GM12872 (cell line): ENCODE measurements at regions not wholly inside any gene's neighbourhood (a gene's known extent, or its start where the extent isn't known, plus 50 kb on each side); places are given as distances from the start of the nearest gene placed in this dataset.

ENCODE experiments used
- TF ChIP-seq, protein P1 (sequence below): IDR thresholded peaks from 3 replicates; pipeline ENCODE4 v1.5.1; 2011; ENCODE audit warnings: low read depth, mild to moderate bottlenecking, low read length, moderate library complexity; ENCODE audit not compliant: insufficient read depth

DNA sequence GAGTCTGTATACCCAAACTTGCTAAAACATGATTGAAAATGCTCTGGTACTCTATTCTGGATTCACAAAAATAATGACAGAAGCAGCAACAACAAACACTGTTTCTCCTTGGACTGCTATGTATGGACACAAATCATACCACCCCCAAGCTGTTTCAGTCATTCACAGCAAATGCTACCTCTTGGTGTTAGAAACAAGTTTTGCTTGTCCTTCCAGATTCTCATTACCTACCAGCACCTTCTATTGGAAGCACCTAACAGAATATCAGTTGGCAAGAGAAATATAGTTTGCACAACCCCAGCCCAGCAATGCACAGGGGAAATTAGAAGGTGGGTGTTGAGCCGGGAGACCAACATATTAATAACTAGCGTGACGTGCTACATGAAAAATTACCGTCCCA is 1950.9 kb downstream of the C4orf33 start:
- TF ChIP-seq, protein P1, sequence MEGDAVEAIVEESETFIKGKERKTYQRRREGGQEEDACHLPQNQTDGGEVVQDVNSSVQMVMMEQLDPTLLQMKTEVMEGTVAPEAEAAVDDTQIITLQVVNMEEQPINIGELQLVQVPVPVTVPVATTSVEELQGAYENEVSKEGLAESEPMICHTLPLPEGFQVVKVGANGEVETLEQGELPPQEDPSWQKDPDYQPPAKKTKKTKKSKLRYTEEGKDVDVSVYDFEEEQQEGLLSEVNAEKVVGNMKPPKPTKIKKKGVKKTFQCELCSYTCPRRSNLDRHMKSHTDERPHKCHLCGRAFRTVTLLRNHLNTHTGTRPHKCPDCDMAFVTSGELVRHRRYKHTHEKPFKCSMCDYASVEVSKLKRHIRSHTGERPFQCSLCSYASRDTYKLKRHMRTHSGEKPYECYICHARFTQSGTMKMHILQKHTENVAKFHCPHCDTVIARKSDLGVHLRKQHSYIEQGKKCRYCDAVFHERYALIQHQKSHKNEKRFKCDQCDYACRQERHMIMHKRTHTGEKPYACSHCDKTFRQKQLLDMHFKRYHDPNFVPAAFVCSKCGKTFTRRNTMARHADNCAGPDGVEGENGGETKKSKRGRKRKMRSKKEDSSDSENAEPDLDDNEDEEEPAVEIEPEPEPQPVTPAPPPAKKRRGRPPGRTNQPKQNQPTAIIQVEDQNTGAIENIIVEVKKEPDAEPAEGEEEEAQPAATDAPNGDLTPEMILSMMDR: no peak

GRCh38 chr4:131052646-131053045 is 1956.7 kb downstream of the C4orf33 start:
- TF ChIP-seq, protein P1: no peak

- TF ChIP-seq, protein P1: no peak
Measured at GRCh38 chr4:131054489-131055019, 1958.6 kb downstream of the C4orf33 start.

GRCh38 chr4:131061734-131062133 is 1965.8 kb downstream of the C4orf33 start:
- TF ChIP-seq, protein P1: no peak

DNA sequence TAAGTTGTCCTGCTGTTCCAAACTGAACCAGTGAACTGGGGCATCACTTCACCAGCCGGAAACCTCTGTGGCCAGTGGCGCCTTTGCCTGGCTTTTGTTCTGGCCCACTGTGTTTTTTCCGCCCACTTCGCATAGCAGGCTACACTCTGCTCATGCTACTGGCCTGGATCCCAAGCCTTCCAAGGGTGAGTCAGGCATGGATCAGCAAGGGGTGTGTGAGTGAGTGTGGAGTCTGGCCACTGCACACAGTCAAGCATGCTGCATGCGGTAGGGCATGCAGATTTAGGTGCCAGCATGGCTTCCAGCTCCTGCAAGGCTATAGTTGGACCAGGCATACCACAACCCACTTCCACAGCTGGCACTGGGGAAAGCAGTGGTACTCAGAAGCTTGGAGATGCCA is 1967.9 kb downstream of the C4orf33 start:
- TF ChIP-seq, protein P1: no peak

DNA sequence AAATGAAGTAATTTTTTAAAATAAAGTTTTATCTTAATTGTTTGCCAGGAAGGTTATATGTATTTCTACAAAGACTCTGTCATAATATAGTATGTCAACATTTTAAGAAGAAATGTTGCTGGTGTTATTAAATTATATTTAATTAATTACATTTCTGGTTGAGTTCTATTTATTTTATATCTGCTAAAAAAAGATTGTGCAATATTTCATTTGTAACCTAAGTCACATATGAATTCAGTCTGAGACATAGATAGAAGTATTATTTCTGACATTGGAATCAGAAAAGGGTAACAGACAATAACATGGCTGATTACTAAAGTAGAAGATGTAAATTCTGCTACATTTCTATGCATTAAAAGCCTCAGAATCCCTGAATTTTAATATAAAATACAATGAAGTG is 1985.1 kb downstream of the C4orf33 start:
- TF ChIP-seq, protein P1: no peak

- TF ChIP-seq, protein P1: no peak
Measured at GRCh38 chr4:131084997-131085396, 1989.0 kb downstream of the C4orf33 start.
